HCT116 (cell line): ENCODE measurements at regions not wholly inside any gene's neighbourhood (a gene's known extent, or its start where the extent isn't known, plus 50 kb on each side); places are given as distances from the start of the nearest gene placed in this dataset.

Experiments used
- CTCF ChIP-seq, 3 experiments: fragments of 200-600 bp in 1 of 3; sonication (generic) in 1 of 3; IDR thresholded peaks in 2 of 3; conservative IDR thresholded peaks in 1 of 3; 2 replicates each; pipeline ENCODE4 v1.5.1; 2012 to 2017; ENCODE audit warnings: low read depth in 2 of 3, low read length in 2 of 3, antibody characterized with exemption in 1 of 3, borderline replicate concordance in 1 of 3, control low read depth in 1 of 3, mild to moderate bottlenecking in 1 of 3, mixed read lengths in 1 of 3, mixed run types in 1 of 3, moderate library complexity in 1 of 3; ENCODE audit not compliant: insufficient read depth in 1 of 3
- POLR2A ChIP-seq: IDR thresholded peaks from 2 replicates; pipeline ENCODE4 v1.7.0; 2011; ENCODE audit warnings: borderline replicate concordance; ENCODE audit not compliant: insufficient read depth, insufficient read length; ENCODE audit errors: extremely low read depth
- RAD21 ChIP-seq: IDR thresholded peaks from 2 replicates; pipeline ENCODE4 v1.6.1; 2012; ENCODE audit warnings: low read depth, mild to moderate bottlenecking

GRCh38 chr14:78103271-78103670, 66.9 kb upstream of the NRXN3 start:
- TF ChIP-seq CTCF (IDR thresholded peaks at IDR 0.05 in 2 of 3, conservative IDR thresholded peaks at IDR 0.05 in 1 of 3; ENCODE audit: borderline replicate concordance in 1 of 3, insufficient read depth in 1 of 3, low read depth in 2 of 3, low read length in 2 of 3), result no peak
- no peak for TF ChIP-seq POLR2A
- TF ChIP-seq RAD21, result no peak
